ENCODE measurements at regions not wholly inside any gene's neighbourhood (a gene's known extent, or its start where the extent isn't known, plus 50 kb on each side); places are given as distances from the start of the nearest gene placed in this dataset.

DNA sequence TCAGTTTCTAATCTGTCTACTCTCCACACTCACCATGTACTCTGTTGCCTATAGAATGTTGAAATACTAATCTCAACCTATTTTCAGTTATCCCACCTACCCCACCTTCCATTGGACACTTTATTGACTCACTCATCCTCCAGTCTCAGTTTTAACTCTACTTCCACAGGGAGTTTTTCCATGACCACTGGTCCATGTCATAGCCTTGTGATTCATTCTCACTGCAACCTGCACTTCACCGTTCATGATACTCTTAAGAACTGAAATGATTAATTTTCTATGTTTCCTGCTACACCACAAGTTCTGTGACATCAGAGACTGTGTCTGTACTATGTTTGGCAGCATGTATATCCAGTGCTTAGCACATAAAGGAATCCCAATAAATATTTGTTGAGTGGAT, 122.8 kb upstream of the HSF2 start:
- no peak for TF ChIP-seq POLR2A (IDR thresholded peaks at IDR 0.05; ENCODE audit: low read length)
- TF ChIP-seq GATA1 (IDR thresholded peaks at IDR 0.05; ENCODE audit: low read depth, low read length), result no peak

Data from erythroblast (primary cell).